ENCODE measurements at regions not wholly inside any gene's neighbourhood (a gene's known extent, or its start where the extent isn't known, plus 50 kb on each side); places are given as distances from the start of the nearest gene placed in this dataset.

DNA sequence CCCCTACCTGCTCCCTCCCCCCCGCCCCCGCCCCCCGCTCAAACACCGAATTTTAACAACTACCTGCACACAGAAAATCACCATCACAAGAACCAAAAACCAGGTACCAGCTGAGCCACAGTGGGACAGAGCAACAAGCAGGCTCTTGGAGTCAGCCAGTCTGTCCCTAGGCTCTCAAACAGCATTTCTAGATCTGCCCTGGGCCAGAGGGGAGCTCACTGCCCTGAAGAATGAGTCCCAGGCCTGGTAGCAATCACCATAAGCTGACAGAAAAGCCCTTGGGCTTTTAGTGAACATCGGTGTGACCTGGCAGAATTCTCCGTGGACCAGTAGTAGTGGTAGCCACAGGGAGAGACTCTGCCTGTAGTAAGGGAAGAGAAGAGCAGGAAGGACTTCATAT is 58.3 kb downstream of the C11orf87 start:
- no peak overlapping the region for H3K27ac ChIP-seq
- TF ChIP-seq, protein P1, sequence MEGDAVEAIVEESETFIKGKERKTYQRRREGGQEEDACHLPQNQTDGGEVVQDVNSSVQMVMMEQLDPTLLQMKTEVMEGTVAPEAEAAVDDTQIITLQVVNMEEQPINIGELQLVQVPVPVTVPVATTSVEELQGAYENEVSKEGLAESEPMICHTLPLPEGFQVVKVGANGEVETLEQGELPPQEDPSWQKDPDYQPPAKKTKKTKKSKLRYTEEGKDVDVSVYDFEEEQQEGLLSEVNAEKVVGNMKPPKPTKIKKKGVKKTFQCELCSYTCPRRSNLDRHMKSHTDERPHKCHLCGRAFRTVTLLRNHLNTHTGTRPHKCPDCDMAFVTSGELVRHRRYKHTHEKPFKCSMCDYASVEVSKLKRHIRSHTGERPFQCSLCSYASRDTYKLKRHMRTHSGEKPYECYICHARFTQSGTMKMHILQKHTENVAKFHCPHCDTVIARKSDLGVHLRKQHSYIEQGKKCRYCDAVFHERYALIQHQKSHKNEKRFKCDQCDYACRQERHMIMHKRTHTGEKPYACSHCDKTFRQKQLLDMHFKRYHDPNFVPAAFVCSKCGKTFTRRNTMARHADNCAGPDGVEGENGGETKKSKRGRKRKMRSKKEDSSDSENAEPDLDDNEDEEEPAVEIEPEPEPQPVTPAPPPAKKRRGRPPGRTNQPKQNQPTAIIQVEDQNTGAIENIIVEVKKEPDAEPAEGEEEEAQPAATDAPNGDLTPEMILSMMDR (IDR thresholded peaks at IDR 0.05) = no peak
- WGBS, 2 donors = 51 to 60% methylated on average over 6 of the region's 6 CpGs

GRCh38 chr11:109486129-109486528 is 64.1 kb downstream of the C11orf87 start:
- Histone ChIP-seq H3K27ac (no peak overlapping the region), H3K4me1 (no peaks in the 10 kb centered on the region), H3K4me3 (no peak overlapping the region), H3K9me3 (no peaks in the 10 kb centered on the region), H3K27me3 (no peaks in the 10 kb centered on the region), H3K36me3 (no peaks in the 10 kb centered on the region)
- 69 to 87% methylated on average over 1 of the region's 1 CpG for WGBS, 2 donors
- TF ChIP-seq POLR2A (IDR thresholded peaks at IDR 0.05) = no peak
- no peak for DNase-seq (ENCODE audit: low spot score in 2 of 2)

More for the DNA sequence above, 58.3 kb downstream of the C11orf87 start:
- no peak overlapping the region for H3K4me3 ChIP-seq
- H3K9me3 ChIP-seq = no peaks in the 10 kb centered on the region
- H3K4me1 ChIP-seq = no peaks in the 10 kb centered on the region
- H3K36me3 ChIP-seq = no peaks in the 10 kb centered on the region
- H3K27me3 ChIP-seq = no peaks in the 10 kb centered on the region
- no peak for DNase-seq (ENCODE audit: low spot score in 2 of 2)

DNA sequence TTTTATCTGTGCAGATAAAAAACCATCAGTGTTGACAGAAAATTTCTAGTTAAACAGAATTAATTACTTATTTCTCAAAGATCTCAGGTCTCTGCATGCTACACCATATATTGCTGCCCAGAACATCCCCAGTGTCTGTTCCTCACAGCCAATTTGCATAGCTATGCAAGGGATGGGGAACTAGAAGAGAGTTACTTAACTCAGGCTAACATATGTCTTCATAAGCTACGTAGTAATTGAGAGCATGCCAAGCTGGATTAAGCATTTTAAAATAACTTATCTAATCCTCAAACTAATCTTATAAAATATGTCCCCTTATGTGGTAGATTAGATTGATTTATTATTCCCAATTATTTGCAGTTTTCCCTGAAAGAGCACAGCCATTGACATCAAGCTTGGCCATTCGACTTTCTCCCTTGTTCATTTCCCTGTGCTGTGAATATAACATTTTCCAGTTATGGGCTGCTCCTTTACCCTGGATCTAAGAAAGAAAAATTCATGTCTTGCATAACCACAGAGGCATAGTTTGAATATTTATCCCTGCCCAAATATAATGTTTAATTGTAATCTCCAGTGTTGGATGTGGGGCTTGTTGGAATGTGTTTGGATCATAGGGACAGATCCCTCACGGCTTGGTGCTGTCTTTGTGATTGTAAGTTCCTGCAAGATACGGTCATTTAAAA is 69.1 kb downstream of the C11orf87 start:
- 22 to 38% methylated on average over 4 of the region's 4 CpGs for WGBS, 2 donors
- H3K4me1 ChIP-seq = no peaks in the 10 kb centered on the region
- no peak for TF ChIP-seq POLR2A (IDR thresholded peaks at IDR 0.05)
- no peak for TF ChIP-seq EP300 (IDR thresholded peaks at IDR 0.05)
- TF ChIP-seq, protein P1 (IDR thresholded peaks at IDR 0.05) = no peak
- H3K27me3 ChIP-seq = no peaks in the 10 kb centered on the region
- no peaks in the 10 kb centered on the region for H3K36me3 ChIP-seq
- no peaks in the 10 kb centered on the region for H3K9me3 ChIP-seq
- no peak overlapping the region for H3K27ac ChIP-seq
- DNase-seq (ENCODE audit: low spot score in 2 of 2) = no peak
- H3K4me3 ChIP-seq = no peak overlapping the region

DNA sequence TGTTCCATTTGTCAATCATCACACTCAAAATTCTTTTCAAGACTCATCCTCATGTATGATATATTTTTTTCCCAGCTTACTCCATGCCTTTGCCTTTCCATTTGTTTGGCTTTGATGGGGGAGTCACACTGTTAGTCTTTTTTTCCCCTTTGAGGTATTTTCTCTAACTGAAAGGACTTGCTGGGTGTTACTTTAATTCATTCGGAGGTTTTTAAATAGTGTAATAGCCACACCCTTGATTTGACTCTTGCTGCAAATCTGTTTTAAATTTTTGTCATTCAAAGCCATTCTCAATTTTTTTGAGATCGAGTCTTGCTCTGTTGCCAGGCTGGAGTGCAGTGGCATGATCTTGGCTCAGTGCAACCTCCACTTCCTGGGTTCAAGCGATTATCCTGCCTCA is 84.1 kb downstream of the C11orf87 start:
- DNase-seq (ENCODE audit: low spot score in 2 of 2) = no peak
- Histone ChIP-seq H3K4me1 (no peaks in the 10 kb centered on the region), H3K27me3 (no peaks in the 10 kb centered on the region), H3K9me3 (no peaks in the 10 kb centered on the region), H3K36me3 (no peaks in the 10 kb centered on the region), H3K4me3 (no peak overlapping the region), H3K27ac (no peak overlapping the region)
- TF ChIP-seq EP300 (IDR thresholded peaks at IDR 0.05) (no peak), POLR2A (IDR thresholded peaks at IDR 0.05) (no peak)
- TF ChIP-seq, protein P1 (IDR thresholded peaks at IDR 0.05) = no peak
- 85% methylated on average over 3 of the region's 3 CpGs for WGBS, 2 donors

- no peaks in the 10 kb centered on the region for H3K36me3 ChIP-seq
- WGBS, 2 donors = 82 to 87% methylated on average over 4 of the region's 4 CpGs
Measured at GRCh38 chr11:109507331-109507730, 85.3 kb downstream of the C11orf87 start.

More at GRCh38 chr11:109507331-109507730, 85.3 kb downstream of the C11orf87 start:
- no peak for DNase-seq (ENCODE audit: low spot score in 2 of 2)
- H3K9me3 ChIP-seq = no peaks in the 10 kb centered on the region
- H3K27me3 ChIP-seq = no peaks in the 10 kb centered on the region
- no peaks in the 10 kb centered on the region for H3K4me1 ChIP-seq
- H3K4me3 ChIP-seq = no peak overlapping the region
- no peak for TF ChIP-seq POLR2A (IDR thresholded peaks at IDR 0.05)
- TF ChIP-seq EP300 (IDR thresholded peaks at IDR 0.05) = no peak
- TF ChIP-seq, protein P1 (IDR thresholded peaks at IDR 0.05) = no peak
- H3K27ac ChIP-seq = no peak overlapping the region
